Activated naive CD8-positive, alpha-beta T cell treated with anti-CD3 and anti-CD28 coated beads, Interleukin-2, amount 10 ng/mL, durations not matched to agents 7 days and 5 days (primary cell): ENCODE measurements at regions not wholly inside any gene's neighbourhood (a gene's known extent, or its start where the extent isn't known, plus 50 kb on each side); places are given as distances from the start of the nearest gene placed in this dataset.

Source experiments
- ATAC-seq: fragments of 150-1000 bp; cut with Tn5 transposase; one replicate; pipeline ENCODE4 v1.10.0; 2021; ENCODE audit warnings: low read depth, moderate library complexity
- POLR2A ChIA-PET: fragments of 350-600 bp; sonication (Branson Sonifier 250); formaldehyde crosslinking; loops from one replicate; lab custom pipeline; 2021; ENCODE audit warnings: antibody characterized with exemption; lab: Charles Lee
- DNase-seq: peaks from one replicate; pipeline ENCODE4 v3.0.0; 2021
- H3K27ac Mint-ChIP-seq: one replicate; pipeline ENCODE4 v1.8.0; 2022; ENCODE audit warnings: mild to moderate bottlenecking, mixed read lengths
- H3K27me3 Mint-ChIP-seq: one replicate; pipeline ENCODE4 v1.8.0; 2022; ENCODE audit warnings: mild to moderate bottlenecking, moderate library complexity, mixed read lengths
- H3K36me3 Mint-ChIP-seq: one replicate; pipeline ENCODE4 v1.8.0; 2021; ENCODE audit warnings: mild to moderate bottlenecking, mixed read lengths
- H3K4me1 Mint-ChIP-seq: one replicate; pipeline ENCODE4 v1.8.0; 2021; ENCODE audit warnings: mixed read lengths
- H3K4me3 Mint-ChIP-seq: one replicate; pipeline ENCODE4 v1.8.0; 2022; ENCODE audit warnings: mild to moderate bottlenecking, moderate library complexity, mixed read lengths
- H3K9me3 Mint-ChIP-seq: one replicate; pipeline ENCODE4 v1.8.0; 2021; ENCODE audit warnings: mixed read lengths

GRCh38 chr13:85537601-85538000 is 261.6 kb downstream of the SLITRK6 start:
- POLR2A ChIA-PET, result no interaction called here
- H3K9me3 Mint-ChIP-seq, result peaks cover 2% of the 10 kb centered on the region
- no peaks in the 10 kb centered on the region for H3K36me3 Mint-ChIP-seq
- H3K4me3 Mint-ChIP-seq, result no peak overlapping the region
- peaks cover 1% of the 10 kb centered on the region for H3K27me3 Mint-ChIP-seq
- ATAC-seq (no peak), DNase-seq (no peak)
- H3K27ac Mint-ChIP-seq, result no peak overlapping the region
- H3K4me1 Mint-ChIP-seq, result peaks cover 7% of the 10 kb centered on the region

GRCh38 chr13:85536706-85537105 is 262.5 kb downstream of the SLITRK6 start:
- peaks cover 1% of the 10 kb centered on the region for H3K27me3 Mint-ChIP-seq
- no peak for ATAC-seq
- POLR2A ChIA-PET, result no interaction called here
- no peak for DNase-seq
- H3K27ac Mint-ChIP-seq, result no peak overlapping the region
- H3K4me3 Mint-ChIP-seq, result no peak overlapping the region
- H3K36me3 Mint-ChIP-seq, result no peaks in the 10 kb centered on the region
- peaks cover 7% of the 10 kb centered on the region for H3K4me1 Mint-ChIP-seq
- peaks cover 2% of the 10 kb centered on the region for H3K9me3 Mint-ChIP-seq

GRCh38 chr13:85535316-85536084 is 263.7 kb downstream of the SLITRK6 start:
- H3K27ac Mint-ChIP-seq, result no peak overlapping the region
- peaks cover 2% of the 10 kb centered on the region for H3K9me3 Mint-ChIP-seq
- ATAC-seq (no peak), DNase-seq (no peak)
- POLR2A ChIA-PET, result no interaction called here
- H3K27me3 Mint-ChIP-seq, result peaks cover 1% of the 10 kb centered on the region
- H3K4me1 Mint-ChIP-seq, result no peaks in the 10 kb centered on the region
- no peak overlapping the region for H3K4me3 Mint-ChIP-seq
- no peaks in the 10 kb centered on the region for H3K36me3 Mint-ChIP-seq

- peaks cover 2% of the 10 kb centered on the region for H3K9me3 Mint-ChIP-seq
- DNase-seq (no peak), ATAC-seq (no peak)
- peaks cover 1% of the 10 kb centered on the region for H3K27me3 Mint-ChIP-seq
- POLR2A ChIA-PET, result no interaction called here
- no peaks in the 10 kb centered on the region for H3K4me1 Mint-ChIP-seq
- H3K36me3 Mint-ChIP-seq, result no peaks in the 10 kb centered on the region
- H3K4me3 Mint-ChIP-seq, result no peak overlapping the region
- H3K27ac Mint-ChIP-seq, result no peak overlapping the region
These were observed 265.3 kb downstream of the SLITRK6 start for GRCh38 chr13:85533911-85534310.

- POLR2A ChIA-PET, result no interaction called here
- DNase-seq, result no peak
- Mint-ChIP-seq H3K27ac (no peak overlapping the region), H3K36me3 (no peaks in the 10 kb centered on the region), H3K4me1 (no peaks in the 10 kb centered on the region), H3K9me3 (no peaks in the 10 kb centered on the region), H3K27me3 (no peaks in the 10 kb centered on the region), H3K4me3 (no peak overlapping the region)
- no peak for ATAC-seq
These were observed 270.0 kb downstream of the SLITRK6 start for GRCh38 chr13:85529218-85529594.

- no peaks in the 10 kb centered on the region for H3K4me1 Mint-ChIP-seq
- H3K36me3 Mint-ChIP-seq, result no peaks in the 10 kb centered on the region
- no peak overlapping the region for H3K27ac Mint-ChIP-seq
These were observed 270.6 kb downstream of the SLITRK6 start for GRCh38 chr13:85528491-85529217.

GRCh38 chr13:85527316-85527715 is 271.9 kb downstream of the SLITRK6 start:
- no peaks in the 10 kb centered on the region for H3K9me3 Mint-ChIP-seq
- no peaks in the 10 kb centered on the region for H3K4me1 Mint-ChIP-seq
- H3K4me3 Mint-ChIP-seq, result no peak overlapping the region
- H3K27me3 Mint-ChIP-seq, result peaks cover 1% of the 10 kb centered on the region
- no peak overlapping the region for H3K27ac Mint-ChIP-seq
- H3K36me3 Mint-ChIP-seq, result no peaks in the 10 kb centered on the region
- POLR2A ChIA-PET, result no interaction called here
- no peak for ATAC-seq
- DNase-seq, result no peak

More at GRCh38 chr13:85528491-85529217, 270.6 kb downstream of the SLITRK6 start:
- no peak for DNase-seq
- POLR2A ChIA-PET, result no interaction called here
- H3K27me3 Mint-ChIP-seq, result no peaks in the 10 kb centered on the region
- no peak overlapping the region for H3K4me3 Mint-ChIP-seq
- H3K9me3 Mint-ChIP-seq, result no peaks in the 10 kb centered on the region
- no peak for ATAC-seq

GRCh38 chr13:85525411-85525810 is 273.8 kb downstream of the SLITRK6 start:
- no peaks in the 10 kb centered on the region for H3K36me3 Mint-ChIP-seq
- POLR2A ChIA-PET, result no interaction called here
- ATAC-seq (no peak), DNase-seq (no peak)
- H3K9me3 Mint-ChIP-seq, result no peaks in the 10 kb centered on the region
- no peak overlapping the region for H3K4me3 Mint-ChIP-seq
- no peak overlapping the region for H3K27ac Mint-ChIP-seq
- no peaks in the 10 kb centered on the region for H3K4me1 Mint-ChIP-seq
- peaks cover 1% of the 10 kb centered on the region for H3K27me3 Mint-ChIP-seq

- ATAC-seq (no peak), DNase-seq (no peak)
- no peaks in the 10 kb centered on the region for H3K4me1 Mint-ChIP-seq
- POLR2A ChIA-PET, result no interaction called here
- no peaks in the 10 kb centered on the region for H3K9me3 Mint-ChIP-seq
- no peak overlapping the region for H3K27ac Mint-ChIP-seq
- peaks cover 1% of the 10 kb centered on the region for H3K27me3 Mint-ChIP-seq
- H3K36me3 Mint-ChIP-seq, result no peaks in the 10 kb centered on the region
- H3K4me3 Mint-ChIP-seq, result no peak overlapping the region
These were observed 277.6 kb downstream of the SLITRK6 start for GRCh38 chr13:85521657-85522056.

- H3K9me3 Mint-ChIP-seq, result no peaks in the 10 kb centered on the region
- no peak for DNase-seq
- no peak overlapping the region for H3K27ac Mint-ChIP-seq
- POLR2A ChIA-PET, result no interaction called here
- ATAC-seq, result no peak
- H3K4me1 Mint-ChIP-seq, result no peaks in the 10 kb centered on the region
- no peaks in the 10 kb centered on the region for H3K36me3 Mint-ChIP-seq
- H3K4me3 Mint-ChIP-seq, result no peak overlapping the region
- peaks cover 1% of the 10 kb centered on the region for H3K27me3 Mint-ChIP-seq
These were observed 278.8 kb downstream of the SLITRK6 start for GRCh38 chr13:85520445-85520844.

- no peaks in the 10 kb centered on the region for H3K9me3 Mint-ChIP-seq
- no peaks in the 10 kb centered on the region for H3K36me3 Mint-ChIP-seq
- POLR2A ChIA-PET, result no interaction called here
- no peak overlapping the region for H3K27ac Mint-ChIP-seq
- DNase-seq (no peak), ATAC-seq (no peak)
- peaks cover 1% of the 10 kb centered on the region for H3K27me3 Mint-ChIP-seq
- no peaks in the 10 kb centered on the region for H3K4me1 Mint-ChIP-seq
- no peak overlapping the region for H3K4me3 Mint-ChIP-seq
These were observed 279.9 kb downstream of the SLITRK6 start for GRCh38 chr13:85519363-85519762.

GRCh38 chr13:85512421-85512820 is 286.8 kb downstream of the SLITRK6 start:
- no peak overlapping the region for H3K27ac Mint-ChIP-seq
- no peaks in the 10 kb centered on the region for H3K9me3 Mint-ChIP-seq
- POLR2A ChIA-PET, result no interaction called here
- no peak for ATAC-seq
- no peak for DNase-seq
- no peak overlapping the region for H3K4me3 Mint-ChIP-seq
- H3K27me3 Mint-ChIP-seq, result no peaks in the 10 kb centered on the region
- no peaks in the 10 kb centered on the region for H3K36me3 Mint-ChIP-seq
- no peaks in the 10 kb centered on the region for H3K4me1 Mint-ChIP-seq

- Mint-ChIP-seq H3K27me3 (no peaks in the 10 kb centered on the region), H3K27ac (no peak overlapping the region), H3K4me1 (no peaks in the 10 kb centered on the region), H3K36me3 (no peaks in the 10 kb centered on the region), H3K9me3 (no peaks in the 10 kb centered on the region), H3K4me3 (no peak overlapping the region)
- DNase-seq (no peak), ATAC-seq (no peak)
- POLR2A ChIA-PET, result no interaction called here
These were observed 289.7 kb downstream of the SLITRK6 start for GRCh38 chr13:85509512-85509911.

GRCh38 chr13:85508683-85509329 is 290.4 kb downstream of the SLITRK6 start:
- no peak overlapping the region for H3K4me3 Mint-ChIP-seq
- H3K36me3 Mint-ChIP-seq, result no peaks in the 10 kb centered on the region
- no peak overlapping the region for H3K27ac Mint-ChIP-seq
- no peaks in the 10 kb centered on the region for H3K27me3 Mint-ChIP-seq
- H3K9me3 Mint-ChIP-seq, result no peaks in the 10 kb centered on the region
- POLR2A ChIA-PET, result no interaction called here
- ATAC-seq (no peak), DNase-seq (no peak)
- H3K4me1 Mint-ChIP-seq, result no peaks in the 10 kb centered on the region
